DMS53 treated with DMSO at 0.1 percent for 48 hours (cell line): ENCODE measurements at regions not wholly inside any gene's neighbourhood (a gene's known extent, or its start where the extent isn't known, plus 50 kb on each side); places are given as distances from the start of the nearest gene placed in this dataset.
"Not testable (repeated sequence)": the region's sequence is repeated elsewhere in the genome, so short reads cannot be mapped to it uniquely, and the experiment has no call there.

Experiments
- DNase-seq: peaks from one replicate; lab custom pipeline; 2025; ENCODE audit not compliant: unreplicated experiment; lab: John Stamatoyannopoulos, UW

DNA sequence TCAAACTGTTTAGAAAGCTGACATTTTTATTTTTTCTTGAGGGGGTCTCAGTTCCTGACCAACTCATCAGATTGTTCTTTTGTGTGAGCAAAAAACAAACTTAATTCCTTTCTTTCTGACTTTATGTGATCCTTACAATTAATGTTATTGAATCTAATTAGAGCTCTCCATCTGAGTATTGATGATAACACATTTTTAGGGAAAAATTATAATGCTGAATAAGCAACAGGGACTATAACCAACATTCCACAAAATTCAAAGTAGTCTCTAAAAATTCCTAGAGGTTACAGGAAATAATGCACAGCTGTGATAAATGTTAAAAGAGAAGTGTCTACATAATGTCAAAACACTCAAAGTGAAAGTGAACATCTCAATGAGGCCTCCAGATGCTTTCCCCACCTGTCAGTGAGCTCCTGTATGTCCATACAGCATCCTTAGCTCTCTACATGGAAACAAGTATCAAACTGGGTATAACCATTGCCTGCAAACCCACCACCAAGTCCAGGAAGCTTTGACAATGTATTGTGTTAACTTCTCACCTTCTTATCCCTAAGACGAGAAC lies 786.0 kb upstream of the SLC39A10 start:
- no peak for DNase-seq

GRCh38 chr2:194867328-194867727 lies 789.7 kb upstream of the SLC39A10 start:
- DNase-seq, result peak; percentile 53

GRCh38 chr2:194854941-194855340 lies 802.1 kb upstream of the SLC39A10 start:
- DNase-seq, result no peak

- no peak for DNase-seq
Measured at GRCh38 chr2:194842871-194843270, 814.2 kb upstream of the SLC39A10 start.

- DNase-seq, result not testable (repeated sequence)
Measured at GRCh38 chr2:194834371-194834770, 822.7 kb upstream of the SLC39A10 start.

DNA sequence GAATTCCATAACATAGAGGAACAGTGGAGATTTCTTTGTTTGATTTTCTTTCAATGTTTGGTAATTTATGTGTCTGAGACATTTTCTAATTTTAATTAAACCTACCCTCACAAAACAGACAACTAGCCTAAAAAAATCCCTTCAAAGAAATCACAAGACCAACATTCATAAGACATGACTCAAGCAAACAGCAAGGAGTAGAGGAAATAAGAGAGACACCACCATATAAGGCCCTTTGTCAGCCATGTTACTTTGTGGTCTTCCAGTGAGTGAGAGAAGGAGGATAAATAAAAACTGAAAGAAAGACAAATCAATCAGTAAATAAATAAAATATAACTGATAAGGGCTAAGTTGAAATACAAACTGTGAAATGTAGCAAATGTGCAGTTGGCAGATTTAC lies 830.8 kb upstream of the SLC39A10 start:
- DNase-seq, result no peak

DNA sequence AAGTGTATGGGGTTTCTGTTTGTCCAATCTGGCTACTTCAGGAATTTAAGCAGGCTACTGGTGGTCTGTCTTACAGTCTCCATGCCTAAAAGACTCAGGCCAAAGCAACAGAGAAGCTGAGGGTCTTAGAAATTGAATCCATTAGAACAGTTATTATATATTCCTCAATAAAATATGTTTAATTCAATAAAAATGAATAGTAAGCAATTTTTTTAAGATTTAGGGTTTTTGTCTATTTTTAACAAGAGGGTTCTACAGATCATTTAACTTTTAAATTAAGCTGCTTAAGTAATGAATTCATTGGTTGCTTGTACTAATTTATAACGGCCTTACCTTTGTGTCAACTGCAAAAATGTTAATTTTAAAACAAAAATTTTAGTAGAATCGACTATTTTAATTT lies 832.6 kb upstream of the SLC39A10 start:
- no peak for DNase-seq

- DNase-seq, result no peak
Measured at GRCh38 chr2:194822657-194823056, 834.4 kb upstream of the SLC39A10 start.

DNA sequence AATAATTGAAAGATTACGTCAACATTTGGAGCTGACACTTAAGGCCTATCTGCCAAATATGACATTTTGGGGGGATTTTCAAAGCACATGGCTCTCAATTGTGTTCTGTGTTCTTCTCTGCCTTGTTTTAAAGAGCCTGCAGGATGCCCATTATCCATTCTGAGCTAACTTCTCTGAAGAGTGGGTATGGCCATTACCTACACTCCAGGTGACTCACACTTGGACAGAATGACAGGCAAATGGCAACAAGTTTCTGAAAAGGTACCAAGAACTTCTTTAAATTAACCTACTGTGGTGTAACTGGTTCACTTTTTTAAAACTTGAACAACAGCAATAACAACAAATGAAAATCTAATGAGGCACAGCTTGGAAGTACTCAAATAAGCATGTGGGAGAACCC lies 834.9 kb upstream of the SLC39A10 start:
- DNase-seq, result no peak

DNA sequence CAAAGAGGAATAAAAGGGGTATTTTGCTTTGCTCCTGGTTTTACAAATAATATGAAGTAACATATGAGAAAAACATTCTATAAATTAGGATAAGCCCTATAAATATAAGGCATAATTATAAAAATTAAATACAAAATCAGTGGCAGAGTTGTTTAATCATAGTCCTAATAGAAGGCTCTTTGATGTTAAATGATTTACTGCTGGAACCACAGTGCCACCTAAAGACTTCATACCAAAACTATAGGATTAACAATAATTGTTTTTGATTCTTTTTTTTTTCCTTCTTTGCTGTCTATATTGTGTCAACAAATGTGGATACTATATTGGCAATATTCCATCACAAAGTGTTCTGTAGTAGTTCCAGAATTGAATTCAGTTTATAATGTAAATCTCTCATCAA lies 837.7 kb upstream of the SLC39A10 start:
- DNase-seq, result peak; percentile 40

DNA sequence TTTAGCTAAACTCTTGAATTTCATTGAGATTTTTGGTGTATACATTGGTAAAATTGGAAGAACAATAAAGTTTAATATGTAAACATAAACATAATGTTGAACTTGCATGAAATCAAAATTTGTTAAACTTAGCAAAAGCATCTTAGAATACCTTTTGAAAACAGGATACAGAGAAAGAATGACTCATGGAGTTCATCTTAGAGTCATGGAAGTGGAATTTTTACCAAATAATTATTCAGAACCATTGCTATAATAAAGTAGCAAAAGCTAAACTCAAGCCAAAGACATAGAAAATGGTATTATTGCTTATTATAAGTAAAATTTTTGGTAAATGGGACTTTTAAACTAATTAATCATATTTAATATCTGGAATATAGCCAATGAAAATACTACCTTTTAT lies 841.6 kb upstream of the SLC39A10 start:
- DNase-seq, result no peak

- DNase-seq, result no peak
Measured at GRCh38 chr2:194802589-194802988, 854.4 kb upstream of the SLC39A10 start.

DNA sequence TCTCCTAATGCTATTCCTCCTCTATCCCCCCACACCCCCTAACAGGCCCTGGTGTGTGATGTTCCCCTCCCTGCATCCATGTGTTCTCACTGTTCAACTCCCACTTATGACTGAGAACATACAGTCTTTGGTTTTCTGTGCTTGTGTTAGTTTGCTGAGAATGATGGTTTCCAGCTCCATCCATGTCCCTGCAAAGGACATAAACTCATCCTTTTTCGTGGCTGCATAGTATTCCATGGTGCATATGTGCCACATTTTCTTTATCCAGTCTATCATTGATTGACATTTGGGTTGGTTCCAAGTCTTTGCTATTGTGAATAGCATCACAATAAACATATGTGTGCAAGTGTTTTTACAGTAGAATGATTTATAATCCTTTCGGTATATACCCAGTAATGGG lies 870.0 kb upstream of the SLC39A10 start:
- not testable (repeated sequence) for DNase-seq

DNA sequence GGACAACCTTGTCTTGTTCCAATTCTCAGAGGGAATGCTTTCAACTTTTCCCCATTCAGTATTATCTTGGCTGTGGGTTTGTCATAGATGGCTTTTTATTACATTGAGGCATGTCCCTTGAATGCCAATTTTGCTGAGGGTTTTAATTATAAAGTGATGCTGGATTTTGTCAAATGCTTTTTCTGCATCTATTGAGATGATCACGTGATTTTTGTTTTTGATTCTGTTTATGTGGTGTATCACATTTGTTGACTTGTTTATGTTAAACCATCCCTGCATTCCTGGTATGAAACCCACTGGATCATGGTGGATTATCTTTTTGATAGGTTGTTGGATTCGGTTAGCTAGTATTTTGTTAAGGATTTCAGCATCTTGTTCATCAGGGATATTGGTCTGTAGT lies 885.6 kb upstream of the SLC39A10 start:
- not testable (repeated sequence) for DNase-seq

- no peak for DNase-seq
Measured at GRCh38 chr2:194769030-194769429, 888.0 kb upstream of the SLC39A10 start.

GRCh38 chr2:194765723-194766122 lies 891.3 kb upstream of the SLC39A10 start:
- DNase-seq, result no peak

GRCh38 chr2:194750926-194751325 lies 906.1 kb upstream of the SLC39A10 start:
- no peak for DNase-seq

- no peak for DNase-seq
Measured at GRCh38 chr2:194745557-194746146, 911.4 kb upstream of the SLC39A10 start.

DNA sequence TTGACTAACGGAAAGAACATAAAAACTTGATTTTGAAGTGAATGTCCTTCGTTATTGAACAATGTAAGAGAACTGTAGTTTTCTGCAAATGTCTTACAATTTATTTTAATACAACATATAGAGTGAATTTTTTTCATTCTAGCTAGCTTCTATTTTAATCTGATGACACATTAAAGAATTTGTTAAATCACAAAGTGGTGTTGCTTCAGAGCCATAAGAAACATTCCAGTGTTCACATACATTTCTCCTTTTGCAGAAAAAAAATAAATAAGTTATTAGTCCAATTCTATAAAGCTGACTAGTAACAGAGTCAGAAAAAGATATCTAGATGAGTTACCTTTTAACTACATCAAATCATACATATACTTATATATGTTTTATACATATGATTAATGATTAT lies 914.3 kb upstream of the SLC39A10 start:
- no peak for DNase-seq

- DNase-seq, result no peak
Measured at GRCh38 chr2:194739217-194739616, 917.8 kb upstream of the SLC39A10 start.

DNA sequence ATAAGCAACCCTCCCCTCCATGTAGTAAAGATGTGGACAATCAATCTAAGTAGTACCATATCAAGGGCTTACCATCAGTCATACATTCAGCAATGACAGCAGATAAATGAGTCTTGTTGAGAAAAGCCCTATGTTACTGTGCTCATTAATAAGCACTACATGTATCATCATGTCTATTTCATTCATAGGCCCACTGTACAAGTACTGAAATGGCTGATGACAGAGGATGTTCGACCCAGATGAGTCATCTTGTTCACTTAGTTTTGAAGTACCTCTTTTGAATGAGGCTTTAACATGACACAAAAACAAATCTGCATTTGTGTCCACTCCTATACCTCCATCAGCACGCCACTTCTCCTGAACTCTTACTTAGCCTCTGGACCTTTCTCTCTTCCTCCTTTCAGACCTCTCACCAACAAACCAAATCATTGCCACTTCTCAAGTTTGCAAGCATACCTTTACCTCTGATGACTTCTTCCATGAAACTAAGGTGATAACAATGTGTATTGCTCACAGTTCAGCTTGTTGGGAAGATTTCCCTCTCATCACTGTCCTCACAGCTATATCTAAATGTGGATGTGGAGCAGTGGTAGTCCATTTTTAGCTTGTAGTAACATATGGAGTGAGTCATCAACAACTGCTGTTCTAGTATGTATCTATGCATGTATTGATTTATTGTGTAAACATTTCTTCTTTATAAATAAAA lies 921.0 kb upstream of the SLC39A10 start:
- DNase-seq, result peak; percentile 64

GRCh38 chr2:194730266-194730665 lies 926.8 kb upstream of the SLC39A10 start:
- no peak for DNase-seq

DNA sequence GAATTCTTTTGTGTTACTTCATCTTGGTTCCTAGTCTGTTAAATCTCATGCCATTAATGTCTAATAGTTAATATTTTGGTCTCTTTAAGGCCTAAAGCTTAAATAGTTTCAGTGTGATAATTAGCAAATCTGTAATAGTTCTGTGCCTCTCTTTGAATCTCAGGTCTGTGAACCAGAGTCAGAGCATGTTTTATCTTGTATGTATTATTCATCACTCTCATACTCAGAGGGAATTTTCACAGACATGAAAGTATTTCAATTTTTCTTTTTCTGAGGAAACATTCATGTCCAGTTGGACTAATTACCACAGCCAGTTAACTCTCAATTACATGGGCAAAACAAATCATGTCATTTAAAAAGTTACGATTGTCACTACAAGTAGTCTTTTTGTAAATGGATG lies 931.9 kb upstream of the SLC39A10 start:
- DNase-seq, result no peak
